PC-3 (cell line): ENCODE measurements at regions not wholly inside any gene's neighbourhood (a gene's known extent, or its start where the extent isn't known, plus 50 kb on each side); places are given as distances from the start of the nearest gene placed in this dataset.

Experiments used
- EZH2 ChIP-seq: fragments of 300-600 bp; sonication (generic); IDR thresholded peaks from one replicate; pipeline ENCODE4 v1.6.1; 2017; ENCODE audit warnings: antibody characterized with exemption, mild to moderate bottlenecking, low read length; ENCODE audit not compliant: unreplicated experiment
- EZH2phosphoT487 ChIP-seq: fragments of 300-600 bp; sonication (generic); IDR thresholded peaks from 2 replicates; pipeline ENCODE4 v1.6.1; 2018; ENCODE audit warnings: mild to moderate bottlenecking, antibody characterized with exemption, low read length, borderline replicate concordance
- TF ChIP-seq, protein P1 (sequence below): fragments of 300-600 bp; sonication (generic); conservative IDR thresholded peaks from 2 replicates; pipeline ENCODE4 v1.5.1; 2017; ENCODE audit warnings: antibody characterized with exemption, low read depth, mild to moderate bottlenecking, low read length

- TF ChIP-seq EZH2phosphoT487 (no peak), EZH2 (no peak)
- TF ChIP-seq, protein P1, sequence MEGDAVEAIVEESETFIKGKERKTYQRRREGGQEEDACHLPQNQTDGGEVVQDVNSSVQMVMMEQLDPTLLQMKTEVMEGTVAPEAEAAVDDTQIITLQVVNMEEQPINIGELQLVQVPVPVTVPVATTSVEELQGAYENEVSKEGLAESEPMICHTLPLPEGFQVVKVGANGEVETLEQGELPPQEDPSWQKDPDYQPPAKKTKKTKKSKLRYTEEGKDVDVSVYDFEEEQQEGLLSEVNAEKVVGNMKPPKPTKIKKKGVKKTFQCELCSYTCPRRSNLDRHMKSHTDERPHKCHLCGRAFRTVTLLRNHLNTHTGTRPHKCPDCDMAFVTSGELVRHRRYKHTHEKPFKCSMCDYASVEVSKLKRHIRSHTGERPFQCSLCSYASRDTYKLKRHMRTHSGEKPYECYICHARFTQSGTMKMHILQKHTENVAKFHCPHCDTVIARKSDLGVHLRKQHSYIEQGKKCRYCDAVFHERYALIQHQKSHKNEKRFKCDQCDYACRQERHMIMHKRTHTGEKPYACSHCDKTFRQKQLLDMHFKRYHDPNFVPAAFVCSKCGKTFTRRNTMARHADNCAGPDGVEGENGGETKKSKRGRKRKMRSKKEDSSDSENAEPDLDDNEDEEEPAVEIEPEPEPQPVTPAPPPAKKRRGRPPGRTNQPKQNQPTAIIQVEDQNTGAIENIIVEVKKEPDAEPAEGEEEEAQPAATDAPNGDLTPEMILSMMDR: peak; percentile 61
Observed at GRCh38 chr4:41814565-41814964, 66.0 kb upstream of the PHOX2B start.
